ENCODE measurements at regions not wholly inside any gene's neighbourhood (a gene's known extent, or its start where the extent isn't known, plus 50 kb on each side); places are given as distances from the start of the nearest gene placed in this dataset.

DNA sequence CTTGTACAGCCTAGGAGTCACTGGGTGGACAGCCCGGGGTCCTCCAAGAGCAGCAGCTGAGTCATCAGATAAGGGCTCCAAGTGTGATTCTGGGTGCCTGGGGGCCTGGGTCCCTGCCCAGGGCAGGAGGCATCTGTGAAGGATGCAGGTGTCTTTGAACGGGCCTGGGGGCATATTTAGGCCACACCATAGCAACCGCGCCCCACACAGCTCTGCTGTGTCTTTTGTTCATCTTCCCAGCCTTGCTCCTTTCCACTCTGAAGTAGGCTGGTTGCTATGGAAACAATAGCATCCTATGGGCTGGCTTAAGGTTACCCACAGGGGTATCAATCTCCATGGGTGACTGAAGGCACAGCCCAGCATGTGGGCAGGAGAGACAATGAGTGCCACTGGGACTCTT is 324.7 kb downstream of the TCERG1L start:
- no peak for TF ChIP-seq POLR2A (IDR thresholded peaks at IDR 0.05)
- TF ChIP-seq, protein P1, sequence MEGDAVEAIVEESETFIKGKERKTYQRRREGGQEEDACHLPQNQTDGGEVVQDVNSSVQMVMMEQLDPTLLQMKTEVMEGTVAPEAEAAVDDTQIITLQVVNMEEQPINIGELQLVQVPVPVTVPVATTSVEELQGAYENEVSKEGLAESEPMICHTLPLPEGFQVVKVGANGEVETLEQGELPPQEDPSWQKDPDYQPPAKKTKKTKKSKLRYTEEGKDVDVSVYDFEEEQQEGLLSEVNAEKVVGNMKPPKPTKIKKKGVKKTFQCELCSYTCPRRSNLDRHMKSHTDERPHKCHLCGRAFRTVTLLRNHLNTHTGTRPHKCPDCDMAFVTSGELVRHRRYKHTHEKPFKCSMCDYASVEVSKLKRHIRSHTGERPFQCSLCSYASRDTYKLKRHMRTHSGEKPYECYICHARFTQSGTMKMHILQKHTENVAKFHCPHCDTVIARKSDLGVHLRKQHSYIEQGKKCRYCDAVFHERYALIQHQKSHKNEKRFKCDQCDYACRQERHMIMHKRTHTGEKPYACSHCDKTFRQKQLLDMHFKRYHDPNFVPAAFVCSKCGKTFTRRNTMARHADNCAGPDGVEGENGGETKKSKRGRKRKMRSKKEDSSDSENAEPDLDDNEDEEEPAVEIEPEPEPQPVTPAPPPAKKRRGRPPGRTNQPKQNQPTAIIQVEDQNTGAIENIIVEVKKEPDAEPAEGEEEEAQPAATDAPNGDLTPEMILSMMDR (IDR thresholded peaks at IDR 0.05), result no peak
